Urothelium cell line (cell line): ENCODE measurements at regions not wholly inside any gene's neighbourhood (a gene's known extent, or its start where the extent isn't known, plus 50 kb on each side); places are given as distances from the start of the nearest gene placed in this dataset.
"Not testable (repeated sequence)": the region's sequence is repeated elsewhere in the genome, so short reads cannot be mapped to it uniquely, and the experiment has no call there.

ENCODE experiments used
- DNase-seq: peaks from one replicate; pipeline ENCODE4 v3.0.0; 2011; ENCODE audit warnings: low spot score, mixed read lengths
- FAIRE-seq: peaks from 2 replicates; lab custom pipeline; 2011; peaks lifted over from hg19 to GRCh38; lab: Jason Lieb, UNC

GRCh38 chr15:21024235-21024987 is 158.3 kb upstream of the POTEB2 start:
- not testable (repeated sequence) for DNase-seq
- FAIRE-seq = peak; percentile 42

- FAIRE-seq, DNase-seq: not testable (repeated sequence)
Measured at GRCh38 chr15:21018176-21018575, 152.1 kb upstream of the POTEB2 start.

DNA sequence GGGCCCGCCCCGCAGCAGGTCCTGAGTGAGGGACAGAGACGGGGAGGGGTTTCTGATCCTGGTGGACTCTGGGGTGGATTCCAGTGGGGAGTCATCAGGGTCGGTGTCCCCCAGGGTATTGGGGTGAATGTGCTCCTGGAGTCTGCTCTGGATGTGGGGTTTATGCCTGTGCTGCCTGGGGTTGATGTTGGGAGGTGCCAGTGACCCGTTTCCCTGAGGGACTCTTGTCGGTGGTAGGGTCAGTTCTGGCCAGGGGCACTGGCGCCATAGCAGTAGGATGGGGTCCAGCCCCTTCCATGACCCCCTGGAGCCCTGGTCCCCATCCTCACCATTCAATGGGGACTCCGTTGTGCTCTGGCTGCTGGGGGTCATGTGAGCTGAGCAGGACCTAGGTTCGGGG is 151.2 kb upstream of the POTEB2 start:
- not testable (repeated sequence) for DNase-seq, FAIRE-seq

- FAIRE-seq = peak; percentile 40
- not testable (repeated sequence) for DNase-seq
Measured at GRCh38 chr15:21016589-21016988, 150.5 kb upstream of the POTEB2 start.

GRCh38 chr15:21015171-21015570 is 149.1 kb upstream of the POTEB2 start:
- FAIRE-seq, DNase-seq: not testable (repeated sequence)

DNA sequence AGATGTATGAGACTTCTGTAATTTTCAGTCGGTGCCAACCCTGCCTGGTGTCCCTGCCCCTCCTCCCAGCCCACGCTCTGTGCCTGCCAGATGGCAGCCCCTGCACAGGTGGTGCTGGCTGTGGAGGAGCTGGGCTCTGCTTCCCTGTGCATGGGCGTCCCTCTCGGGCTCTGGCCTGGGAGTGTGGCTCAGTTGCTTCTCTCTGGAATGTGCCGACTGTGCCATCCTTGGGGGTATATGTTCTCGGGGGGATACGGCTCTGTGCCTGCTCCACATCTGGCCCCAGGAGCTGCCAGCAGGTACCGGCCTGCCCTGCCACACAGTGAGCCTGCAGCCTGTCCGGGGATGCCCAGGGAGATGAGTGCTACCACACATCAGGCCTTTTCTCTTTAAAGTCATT is 147.2 kb upstream of the POTEB2 start:
- FAIRE-seq = peak; percentile 23
- not testable (repeated sequence) for DNase-seq

DNA sequence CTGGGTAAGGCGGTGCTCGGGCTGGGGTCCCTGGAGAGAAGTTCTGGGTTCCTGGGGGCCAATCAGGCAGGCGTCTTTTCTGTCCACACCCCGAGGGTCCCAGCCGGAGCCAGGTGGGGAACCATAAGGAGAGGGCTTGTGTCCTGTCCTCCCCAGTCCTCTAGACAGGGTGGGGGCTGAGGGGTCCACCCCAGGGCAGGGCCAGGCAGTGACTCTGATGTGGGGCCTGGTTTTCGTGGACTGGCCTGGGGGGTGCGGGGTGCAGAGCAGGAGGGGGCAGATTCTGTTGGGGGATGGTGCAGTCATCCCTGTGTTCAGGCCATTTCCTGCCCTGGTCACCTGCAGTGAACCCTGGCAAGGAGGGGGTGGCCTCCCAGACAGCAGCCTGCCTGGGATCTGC is 143.5 kb upstream of the POTEB2 start:
- FAIRE-seq, DNase-seq: not testable (repeated sequence)

DNA sequence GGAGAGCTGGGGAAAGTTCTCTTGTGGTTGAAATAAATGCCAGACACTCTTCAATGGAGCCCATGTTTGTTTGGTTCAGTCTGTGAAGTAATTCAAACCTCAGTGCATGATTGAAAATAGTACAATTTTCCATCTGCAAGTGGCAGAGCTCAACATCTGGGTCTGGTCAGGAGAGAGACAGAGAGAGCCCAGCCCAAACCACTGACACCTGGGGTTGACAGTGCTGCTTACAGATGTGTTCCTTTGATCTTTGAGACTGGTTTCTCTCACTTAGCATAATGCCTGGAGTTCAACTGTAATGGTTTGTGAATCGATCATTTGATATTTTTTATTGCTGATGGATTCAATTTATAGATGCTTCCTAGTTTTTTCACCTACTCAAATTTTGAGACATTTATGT is 137.3 kb upstream of the POTEB2 start:
- not testable (repeated sequence) for DNase-seq, FAIRE-seq

DNA sequence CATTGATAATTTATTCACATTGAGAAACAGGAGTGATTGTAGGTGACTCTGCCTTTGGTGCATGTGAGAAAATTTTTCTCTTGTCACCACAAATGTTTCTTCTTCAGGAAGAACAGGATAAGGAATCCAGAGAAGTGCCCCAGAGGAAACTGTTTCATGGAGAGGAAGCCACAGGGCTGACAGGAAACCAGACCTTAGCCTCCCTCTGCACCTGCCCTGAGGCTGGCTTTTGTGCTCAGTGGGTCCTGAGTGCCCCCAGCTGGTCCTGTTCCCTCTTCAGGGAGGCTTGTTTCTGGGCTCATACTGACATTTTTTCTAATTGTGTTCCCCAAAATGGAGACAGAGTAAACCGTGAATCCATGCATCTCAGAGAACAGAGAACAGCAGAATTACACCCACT is 135.8 kb upstream of the POTEB2 start:
- FAIRE-seq, DNase-seq: not testable (repeated sequence)

DNA sequence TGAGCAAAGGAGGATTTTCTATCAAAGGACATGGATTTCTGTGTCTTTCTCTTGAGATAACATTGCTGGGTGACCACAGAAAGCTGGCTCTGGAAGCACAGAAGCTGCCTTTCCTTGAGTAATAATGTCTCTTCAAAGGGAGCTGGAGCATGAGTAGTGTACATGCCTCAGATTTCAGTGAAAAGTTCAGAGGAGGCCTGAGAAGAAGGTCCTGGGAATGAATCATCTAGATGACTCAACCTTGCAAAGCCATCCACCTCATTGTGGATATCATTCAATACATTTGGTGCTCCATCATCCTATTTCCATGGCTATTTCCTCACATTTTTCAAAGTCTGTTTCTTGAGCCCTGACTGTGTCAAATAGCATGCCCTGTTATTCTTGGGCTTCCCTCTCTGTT is 125.6 kb upstream of the POTEB2 start:
- DNase-seq, FAIRE-seq: not testable (repeated sequence)

- FAIRE-seq, DNase-seq: not testable (repeated sequence)
Measured at GRCh38 chr15:20991253-20991652, 125.1 kb upstream of the POTEB2 start.

DNA sequence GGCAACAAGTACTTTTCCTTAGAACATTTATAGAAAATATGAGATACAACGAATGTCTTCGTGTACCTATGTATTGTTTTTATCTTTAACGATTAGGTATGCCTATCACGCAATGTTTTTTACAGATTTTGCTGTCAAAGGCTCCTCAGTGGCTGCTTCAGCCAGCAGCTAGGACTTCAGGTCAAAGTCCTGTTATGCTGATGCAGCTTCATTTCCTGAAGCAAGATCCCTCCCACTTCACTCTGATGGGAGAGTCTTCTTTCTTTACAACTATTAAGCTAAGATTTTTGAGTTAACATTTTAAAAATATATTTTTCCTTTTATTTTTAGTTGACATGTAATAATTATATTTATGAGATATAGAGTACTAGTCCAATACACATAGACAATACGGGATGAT is 120.7 kb upstream of the POTEB2 start:
- FAIRE-seq, DNase-seq: not testable (repeated sequence)

DNA sequence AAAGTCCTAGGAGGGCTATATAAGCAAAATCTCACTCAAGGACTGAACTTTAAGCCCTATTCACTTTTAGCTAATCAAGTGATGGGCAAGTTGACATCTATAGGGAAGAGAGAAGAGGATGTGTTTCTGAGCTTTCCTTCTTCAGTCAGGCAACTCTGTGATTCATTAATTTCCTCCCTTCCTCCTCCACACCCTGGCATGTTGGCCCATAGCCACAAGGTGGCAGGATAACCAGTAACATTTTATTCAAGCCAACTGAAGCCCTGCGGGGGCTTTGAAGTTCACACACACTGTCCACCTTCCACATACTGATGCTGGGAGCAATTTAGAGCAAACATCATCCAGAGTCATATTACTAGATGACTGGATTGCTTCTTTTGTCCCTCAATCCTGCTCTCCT is 111.9 kb upstream of the POTEB2 start:
- FAIRE-seq, DNase-seq: not testable (repeated sequence)

DNA sequence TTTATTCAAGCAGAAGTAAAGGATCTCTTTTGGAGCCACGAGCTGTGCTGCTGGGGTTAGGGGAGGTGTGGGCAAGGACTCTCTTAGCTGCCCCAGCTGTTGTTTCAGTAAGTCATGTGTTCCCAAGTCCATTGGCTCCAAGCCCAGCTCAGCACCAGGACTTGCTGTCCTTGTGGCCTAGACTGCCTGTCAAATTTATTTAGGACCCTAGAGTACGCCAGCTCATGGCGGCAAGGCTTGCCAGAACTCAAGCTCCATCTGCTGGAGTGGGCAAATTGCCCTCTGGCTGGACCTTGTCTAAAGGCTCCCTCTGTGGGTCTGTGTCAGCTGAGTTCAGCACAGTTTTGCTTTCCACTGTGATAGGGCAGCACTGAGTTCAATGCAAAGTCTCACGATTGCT is 106.6 kb upstream of the POTEB2 start:
- not testable (repeated sequence) for DNase-seq, FAIRE-seq

DNA sequence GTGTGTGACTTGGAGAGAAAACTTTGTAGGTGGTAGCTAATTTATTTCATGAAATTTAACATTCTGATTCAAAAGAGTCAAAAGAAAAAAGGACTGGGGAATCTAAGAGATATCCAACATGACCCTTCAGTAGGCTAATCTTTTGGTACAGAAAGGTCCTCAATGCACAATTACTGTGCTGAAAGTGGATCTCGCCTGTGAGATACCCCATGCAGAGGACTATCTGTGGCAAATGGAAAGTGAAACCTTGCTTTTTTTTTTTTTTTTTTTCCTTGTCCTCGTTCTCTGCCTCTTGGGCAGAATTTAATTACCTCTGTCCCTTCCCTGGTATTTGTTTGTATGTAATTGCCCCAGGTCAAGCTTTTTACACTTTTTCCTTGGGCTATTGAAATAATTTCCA is 93.2 kb upstream of the POTEB2 start:
- FAIRE-seq, DNase-seq: not testable (repeated sequence)

- peak; percentile 90 for FAIRE-seq
Measured at GRCh38 chr15:20929322-20929721, 63.2 kb upstream of the POTEB2 start.

More at GRCh38 chr15:20929322-20929721, 63.2 kb upstream of the POTEB2 start:
- not testable (repeated sequence) for DNase-seq
